ENCODE measurements at regions not wholly inside any gene's neighbourhood (a gene's known extent, or its start where the extent isn't known, plus 50 kb on each side); places are given as distances from the start of the nearest gene placed in this dataset.
A peak's percentile ranks its signal among the peaks of the same experiment; 100 is the strongest.

GRCh38 chr1:244964112-244964971 is 100.0 kb upstream of the HNRNPU start:
- Histone ChIP-seq H3K4me3 (ENCODE audit: low read depth in 1 of 3, low read length in 3 of 3) (no peak overlapping the region), H3K27ac (ENCODE audit: low read depth in 1 of 3, low read length in 2 of 3) (peak overlapping the region; percentile 84 to 93 (median 87))
- 8 to 17% (median 10%) methylated on average over 11 of the region's 11 CpGs for WGBS, 3 donors

GRCh38 chr1:244963231-244963826 is 99.0 kb upstream of the HNRNPU start:
- DNase-seq (no peak), FAIRE-seq (no peak)
- 92 to 96% (median 93%) methylated on average over 7 of the region's 7 CpGs for WGBS, 3 donors
- peaks cover 3 to 37% (median 8%) of the 10 kb centered on the region in 3 donors for H3K4me1 ChIP-seq (ENCODE audit: control insufficient read depth in 3 of 3, insufficient read depth in 2 of 3, low read depth in 1 of 3, low read length in 2 of 3)
- H3K27ac ChIP-seq (ENCODE audit: low read depth in 1 of 3, low read length in 2 of 3), result peak overlapping the region in 1 of 3 donors; percentile 87
- no peaks in the 10 kb centered on the region for H3K27me3 ChIP-seq (ENCODE audit: control insufficient read depth in 3 of 3, insufficient read depth in 3 of 3, low read length in 3 of 3)
- no peaks in the 10 kb centered on the region for H3K9me3 ChIP-seq (ENCODE audit: control insufficient read depth in 2 of 2, insufficient read depth in 1 of 2, low read depth in 1 of 2, low read length in 1 of 2)
- H3K36me3 ChIP-seq (ENCODE audit: control insufficient read depth in 3 of 3, insufficient read depth in 2 of 3, low read depth in 1 of 3, low read length in 3 of 3), result no peaks in the 10 kb centered on the region
- H3K4me3 ChIP-seq (ENCODE audit: low read depth in 1 of 3, low read length in 3 of 3), result no peak overlapping the region

More at GRCh38 chr1:244964112-244964971, 100.0 kb upstream of the HNRNPU start:
- peak; percentile 87 to 89 for DNase-seq
- FAIRE-seq, result no peak
- no peaks in the 10 kb centered on the region for H3K36me3 ChIP-seq (ENCODE audit: control insufficient read depth in 3 of 3, insufficient read depth in 2 of 3, low read depth in 1 of 3, low read length in 3 of 3)
- H3K9me3 ChIP-seq (ENCODE audit: control insufficient read depth in 2 of 2, insufficient read depth in 1 of 2, low read depth in 1 of 2, low read length in 1 of 2), result no peaks in the 10 kb centered on the region
- H3K4me1 ChIP-seq (ENCODE audit: control insufficient read depth in 3 of 3, insufficient read depth in 2 of 3, low read depth in 1 of 3, low read length in 2 of 3), result peaks cover 3 to 41% (median 8%) of the 10 kb centered on the region in 3 donors
- H3K27me3 ChIP-seq (ENCODE audit: control insufficient read depth in 3 of 3, insufficient read depth in 3 of 3, low read length in 3 of 3), result no peaks in the 10 kb centered on the region

- DNase-seq (no peak), FAIRE-seq (no peak)
- no peaks in the 10 kb centered on the region for H3K9me3 ChIP-seq (ENCODE audit: control insufficient read depth in 2 of 2, insufficient read depth in 1 of 2, low read depth in 1 of 2, low read length in 1 of 2)
- H3K27me3 ChIP-seq (ENCODE audit: control insufficient read depth in 3 of 3, insufficient read depth in 3 of 3, low read length in 3 of 3), result no peaks in the 10 kb centered on the region
- 51 to 66% (median 65%) methylated on average over 3 of the region's 3 CpGs for WGBS, 3 donors
- no peaks in the 10 kb centered on the region for H3K36me3 ChIP-seq (ENCODE audit: control insufficient read depth in 3 of 3, insufficient read depth in 2 of 3, low read depth in 1 of 3, low read length in 3 of 3)
- H3K4me1 ChIP-seq (ENCODE audit: control insufficient read depth in 3 of 3, insufficient read depth in 2 of 3, low read depth in 1 of 3, low read length in 2 of 3), result peaks cover 3 to 34% (median 8%) of the 10 kb centered on the region in 3 donors
- H3K27ac ChIP-seq (ENCODE audit: low read depth in 1 of 3, low read length in 2 of 3), result no peak overlapping the region
- H3K4me3 ChIP-seq (ENCODE audit: low read depth in 1 of 3, low read length in 3 of 3), result no peak overlapping the region
These were observed 97.8 kb upstream of the HNRNPU start for GRCh38 chr1:244962130-244962529.

- Histone ChIP-seq H3K36me3 (ENCODE audit: control insufficient read depth in 3 of 3, insufficient read depth in 2 of 3, low read depth in 1 of 3, low read length in 3 of 3) (no peaks in the 10 kb centered on the region), H3K4me1 (ENCODE audit: control insufficient read depth in 3 of 3, insufficient read depth in 2 of 3, low read depth in 1 of 3, low read length in 2 of 3) (peaks cover 3 to 32% (median 8%) of the 10 kb centered on the region in 3 donors), H3K4me3 (ENCODE audit: low read depth in 1 of 3, low read length in 3 of 3) (no peak overlapping the region), H3K27me3 (ENCODE audit: control insufficient read depth in 3 of 3, insufficient read depth in 3 of 3, low read length in 3 of 3) (no peaks in the 10 kb centered on the region), H3K27ac (ENCODE audit: low read depth in 1 of 3, low read length in 2 of 3) (no peak overlapping the region), H3K9me3 (ENCODE audit: control insufficient read depth in 2 of 2, insufficient read depth in 1 of 2, low read depth in 1 of 2, low read length in 1 of 2) (no peaks in the 10 kb centered on the region)
- FAIRE-seq (no peak), DNase-seq (no peak)
- WGBS, 3 donors, result 88 to 95% (median 90%) methylated on average over 4 of the region's 4 CpGs
These were observed 96.6 kb upstream of the HNRNPU start for GRCh38 chr1:244960904-244961303.

GRCh38 chr1:244958593-244958992 is 94.2 kb upstream of the HNRNPU start:
- H3K27ac ChIP-seq (ENCODE audit: low read depth in 1 of 3, low read length in 2 of 3), result no peak overlapping the region
- WGBS, 3 donors, result 92 to 96% (median 95%) methylated on average over 4 of the region's 4 CpGs
- no peak overlapping the region for H3K4me3 ChIP-seq (ENCODE audit: low read depth in 1 of 3, low read length in 3 of 3)
- H3K36me3 ChIP-seq (ENCODE audit: control insufficient read depth in 3 of 3, insufficient read depth in 2 of 3, low read depth in 1 of 3, low read length in 3 of 3), result no peaks in the 10 kb centered on the region
- peaks cover 0 to 17% (median 0%) of the 10 kb centered on the region in 3 donors for H3K4me1 ChIP-seq (ENCODE audit: control insufficient read depth in 3 of 3, insufficient read depth in 2 of 3, low read depth in 1 of 3, low read length in 2 of 3)
- H3K27me3 ChIP-seq (ENCODE audit: control insufficient read depth in 3 of 3, insufficient read depth in 3 of 3, low read length in 3 of 3), result no peaks in the 10 kb centered on the region
- DNase-seq (no peak), FAIRE-seq (no peak)
- no peaks in the 10 kb centered on the region for H3K9me3 ChIP-seq (ENCODE audit: control insufficient read depth in 2 of 2, insufficient read depth in 1 of 2, low read depth in 1 of 2, low read length in 1 of 2)

- FAIRE-seq (no peak), DNase-seq (peak in 1 of 2 donors; percentile 19)
- WGBS, 3 donors, result 71 to 84% (median 77%) methylated on average over 6 of the region's 6 CpGs
- Histone ChIP-seq H3K27ac (ENCODE audit: low read depth in 1 of 3, low read length in 2 of 3) (no peak overlapping the region), H3K4me1 (ENCODE audit: control insufficient read depth in 3 of 3, insufficient read depth in 2 of 3, low read depth in 1 of 3, low read length in 2 of 3) (peaks cover 0 to 17% (median 0%) of the 10 kb centered on the region in 3 donors), H3K27me3 (ENCODE audit: control insufficient read depth in 3 of 3, insufficient read depth in 3 of 3, low read length in 3 of 3) (no peaks in the 10 kb centered on the region), H3K4me3 (ENCODE audit: low read depth in 1 of 3, low read length in 3 of 3) (no peak overlapping the region), H3K36me3 (ENCODE audit: control insufficient read depth in 3 of 3, insufficient read depth in 2 of 3, low read depth in 1 of 3, low read length in 3 of 3) (no peaks in the 10 kb centered on the region), H3K9me3 (ENCODE audit: control insufficient read depth in 2 of 2, insufficient read depth in 1 of 2, low read depth in 1 of 2, low read length in 1 of 2) (no peaks in the 10 kb centered on the region)
These were observed 93.2 kb upstream of the HNRNPU start for GRCh38 chr1:244957525-244957924.

GRCh38 chr1:244957122-244957521 is 92.8 kb upstream of the HNRNPU start:
- no peaks in the 10 kb centered on the region for H3K27me3 ChIP-seq (ENCODE audit: control insufficient read depth in 3 of 3, insufficient read depth in 3 of 3, low read length in 3 of 3)

GRCh38 chr1:244955661-244956060 is 91.3 kb upstream of the HNRNPU start:
- no peak for DNase-seq
- WGBS, 3 donors, result 94 to 95% (median 95%) methylated on average over 5 of the region's 5 CpGs
- no peak overlapping the region for H3K27ac ChIP-seq (ENCODE audit: low read depth in 1 of 3, low read length in 2 of 3)
- H3K27me3 ChIP-seq (ENCODE audit: control insufficient read depth in 3 of 3, insufficient read depth in 3 of 3, low read length in 3 of 3), result no peaks in the 10 kb centered on the region
- no peak for FAIRE-seq
- no peaks in the 10 kb centered on the region for H3K36me3 ChIP-seq (ENCODE audit: control insufficient read depth in 3 of 3, insufficient read depth in 2 of 3, low read depth in 1 of 3, low read length in 3 of 3)
- no peak overlapping the region for H3K4me3 ChIP-seq (ENCODE audit: low read depth in 1 of 3, low read length in 3 of 3)
- peaks cover 0 to 23% (median 0%) of the 10 kb centered on the region in 3 donors for H3K4me1 ChIP-seq (ENCODE audit: control insufficient read depth in 3 of 3, insufficient read depth in 2 of 3, low read depth in 1 of 3, low read length in 2 of 3)
- H3K9me3 ChIP-seq (ENCODE audit: control insufficient read depth in 2 of 2, insufficient read depth in 1 of 2, low read depth in 1 of 2, low read length in 1 of 2), result no peaks in the 10 kb centered on the region

More at GRCh38 chr1:244957122-244957521, 92.8 kb upstream of the HNRNPU start:
- H3K4me3 ChIP-seq (ENCODE audit: low read depth in 1 of 3, low read length in 3 of 3), result no peak overlapping the region
- H3K9me3 ChIP-seq (ENCODE audit: control insufficient read depth in 2 of 2, insufficient read depth in 1 of 2, low read depth in 1 of 2, low read length in 1 of 2), result no peaks in the 10 kb centered on the region
- FAIRE-seq (no peak), DNase-seq (no peak)
- H3K27ac ChIP-seq (ENCODE audit: low read depth in 1 of 3, low read length in 2 of 3), result no peak overlapping the region
- no peaks in the 10 kb centered on the region for H3K36me3 ChIP-seq (ENCODE audit: control insufficient read depth in 3 of 3, insufficient read depth in 2 of 3, low read depth in 1 of 3, low read length in 3 of 3)
- peaks cover 0 to 19% (median 0%) of the 10 kb centered on the region in 3 donors for H3K4me1 ChIP-seq (ENCODE audit: control insufficient read depth in 3 of 3, insufficient read depth in 2 of 3, low read depth in 1 of 3, low read length in 2 of 3)
- WGBS, 3 donors, result 84 to 88% (median 85%) methylated on average over 6 of the region's 6 CpGs

Data from small intestine (tissue), 7 donors.